ENCODE measurements at regions not wholly inside any gene's neighbourhood (a gene's known extent, or its start where the extent isn't known, plus 50 kb on each side); places are given as distances from the start of the nearest gene placed in this dataset.

GRCh38 chr21:35908311-35909078, 151.8 kb downstream of the SETD4 start (continued):
- TF ChIP-seq, protein P1, sequence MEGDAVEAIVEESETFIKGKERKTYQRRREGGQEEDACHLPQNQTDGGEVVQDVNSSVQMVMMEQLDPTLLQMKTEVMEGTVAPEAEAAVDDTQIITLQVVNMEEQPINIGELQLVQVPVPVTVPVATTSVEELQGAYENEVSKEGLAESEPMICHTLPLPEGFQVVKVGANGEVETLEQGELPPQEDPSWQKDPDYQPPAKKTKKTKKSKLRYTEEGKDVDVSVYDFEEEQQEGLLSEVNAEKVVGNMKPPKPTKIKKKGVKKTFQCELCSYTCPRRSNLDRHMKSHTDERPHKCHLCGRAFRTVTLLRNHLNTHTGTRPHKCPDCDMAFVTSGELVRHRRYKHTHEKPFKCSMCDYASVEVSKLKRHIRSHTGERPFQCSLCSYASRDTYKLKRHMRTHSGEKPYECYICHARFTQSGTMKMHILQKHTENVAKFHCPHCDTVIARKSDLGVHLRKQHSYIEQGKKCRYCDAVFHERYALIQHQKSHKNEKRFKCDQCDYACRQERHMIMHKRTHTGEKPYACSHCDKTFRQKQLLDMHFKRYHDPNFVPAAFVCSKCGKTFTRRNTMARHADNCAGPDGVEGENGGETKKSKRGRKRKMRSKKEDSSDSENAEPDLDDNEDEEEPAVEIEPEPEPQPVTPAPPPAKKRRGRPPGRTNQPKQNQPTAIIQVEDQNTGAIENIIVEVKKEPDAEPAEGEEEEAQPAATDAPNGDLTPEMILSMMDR (IDR thresholded peaks at IDR 0.05), result no peak
- TF ChIP-seq GATA2 (CRISPR knock-in tag; IDR thresholded peaks at IDR 0.05) (no peak), EZH2phosphoT487 (IDR thresholded peaks at IDR 0.05; ENCODE audit: borderline replicate concordance, low read depth) (no peak), NRF1 (IDR thresholded peaks at IDR 0.05; ENCODE audit: low read depth, low read length) (no peak), RXRA (IDR thresholded peaks at IDR 0.05; ENCODE audit: borderline replicate concordance, low read depth) (no peak)

DNA sequence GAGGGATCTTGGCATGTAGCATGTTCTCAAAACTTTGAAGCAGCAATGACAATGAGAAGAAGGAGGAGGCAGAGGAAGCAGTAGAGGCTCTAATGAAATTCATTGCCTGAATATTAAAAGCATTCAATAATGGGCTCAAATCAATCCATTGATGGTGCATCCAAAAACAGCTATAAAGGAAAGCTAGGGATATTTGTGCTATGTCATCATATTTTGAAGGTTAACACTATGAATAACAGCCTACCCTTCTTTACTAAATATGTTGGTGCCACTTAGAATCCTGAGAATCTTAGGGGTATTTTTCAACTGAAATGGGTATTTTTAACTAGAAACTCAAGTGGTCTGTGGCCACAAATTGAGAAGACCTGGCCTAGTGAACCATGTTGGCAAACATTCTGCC, 153.7 kb downstream of the SETD4 start:
- ChIA-PET POLR2A (no interaction called here), CTCF (interaction anchor here (1.4 kb wide), 1 partner anchor 10 kb away, joined by 3 read pairs; no protein-coding TSS in a partner anchor)
- H3K9me2 ChIP-seq, result no peaks in the 10 kb centered on the region
- 0 out of 2 replicates have a peak, but pooled peaks cover 5% of the 10 kb centered on the region for H3K9me3 ChIP-seq
- no peak overlapping the region for H3K4me2 ChIP-seq
- no peaks in the 10 kb centered on the region for H3K79me2 ChIP-seq (ENCODE audit: insufficient read depth)
- no peak overlapping the region for H3K9ac ChIP-seq
- H3K36me3 ChIP-seq (replicated peaks in 1 of 2; ENCODE audit: control insufficient read depth in 1 of 2, insufficient read depth in 2 of 2, low read length in 1 of 2), result no peaks in the 10 kb centered on the region
- H3K27me3 ChIP-seq (ENCODE audit: insufficient read depth), result no peaks in the 10 kb centered on the region
- H4K20me1 ChIP-seq (ENCODE audit: insufficient read depth), result no peaks in the 10 kb centered on the region
- no peak for DNase-seq
- H3F3A ChIP-seq (replicated peaks; ENCODE audit: insufficient read depth), result no peaks in the 10 kb centered on the region
- H3K27ac ChIP-seq (ENCODE audit: low read depth in 2 of 2, low read length in 1 of 2), result no peak overlapping the region
- no peak overlapping the region for H3K4me3 ChIP-seq (ENCODE audit: low read depth in 2 of 2, low read length in 1 of 2)
- no peak overlapping the region for H2AFZ ChIP-seq (ENCODE audit: low read depth)
- H3K4me1 ChIP-seq (ENCODE audit: control insufficient read depth in 1 of 2, insufficient read depth in 2 of 2, low read depth in 1 of 2, low read length in 1 of 2), result no peaks in the 10 kb centered on the region
- no peak for TF ChIP-seq SMC3 (IDR thresholded peaks at IDR 0.05; ENCODE audit: low read depth, low read length)
- TF ChIP-seq, protein P1 (IDR thresholded peaks at IDR 0.05), result no peak
- TF ChIP-seq JUND (IDR thresholded peaks at IDR 0.05), result no peak
- TF ChIP-seq, protein P2, sequence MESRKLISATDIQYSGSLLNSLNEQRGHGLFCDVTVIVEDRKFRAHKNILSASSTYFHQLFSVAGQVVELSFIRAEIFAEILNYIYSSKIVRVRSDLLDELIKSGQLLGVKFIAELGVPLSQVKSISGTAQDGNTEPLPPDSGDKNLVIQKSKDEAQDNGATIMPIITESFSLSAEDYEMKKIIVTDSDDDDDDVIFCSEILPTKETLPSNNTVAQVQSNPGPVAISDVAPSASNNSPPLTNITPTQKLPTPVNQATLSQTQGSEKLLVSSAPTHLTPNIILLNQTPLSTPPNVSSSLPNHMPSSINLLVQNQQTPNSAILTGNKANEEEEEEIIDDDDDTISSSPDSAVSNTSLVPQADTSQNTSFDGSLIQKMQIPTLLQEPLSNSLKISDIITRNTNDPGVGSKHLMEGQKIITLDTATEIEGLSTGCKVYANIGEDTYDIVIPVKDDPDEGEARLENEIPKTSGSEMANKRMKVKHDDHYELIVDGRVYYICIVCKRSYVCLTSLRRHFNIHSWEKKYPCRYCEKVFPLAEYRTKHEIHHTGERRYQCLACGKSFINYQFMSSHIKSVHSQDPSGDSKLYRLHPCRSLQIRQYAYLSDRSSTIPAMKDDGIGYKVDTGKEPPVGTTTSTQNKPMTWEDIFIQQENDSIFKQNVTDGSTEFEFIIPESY (IDR thresholded peaks at IDR 0.05; ENCODE audit: borderline replicate concordance, low read depth), result no peak
- no peak for TF ChIP-seq USF1 (IDR thresholded peaks at IDR 0.05; ENCODE audit: borderline replicate concordance, low read depth)
- TF ChIP-seq GABPA (IDR thresholded peaks at IDR 0.05; ENCODE audit: low read depth), result no peak
- TF ChIP-seq POLR2AphosphoS5 (IDR thresholded peaks at IDR 0.05; ENCODE audit: low read depth, low read length), result no peak
- TF ChIP-seq IRF3 (IDR thresholded peaks at IDR 0.05; ENCODE audit: low read depth, low read length), result no peak
- no peak for TF ChIP-seq NRF1 (IDR thresholded peaks at IDR 0.05; ENCODE audit: low read depth, low read length)
- TF ChIP-seq FOXM1 (IDR thresholded peaks at IDR 0.05; ENCODE audit: low read depth), result no peak
- TF ChIP-seq, protein P3, sequence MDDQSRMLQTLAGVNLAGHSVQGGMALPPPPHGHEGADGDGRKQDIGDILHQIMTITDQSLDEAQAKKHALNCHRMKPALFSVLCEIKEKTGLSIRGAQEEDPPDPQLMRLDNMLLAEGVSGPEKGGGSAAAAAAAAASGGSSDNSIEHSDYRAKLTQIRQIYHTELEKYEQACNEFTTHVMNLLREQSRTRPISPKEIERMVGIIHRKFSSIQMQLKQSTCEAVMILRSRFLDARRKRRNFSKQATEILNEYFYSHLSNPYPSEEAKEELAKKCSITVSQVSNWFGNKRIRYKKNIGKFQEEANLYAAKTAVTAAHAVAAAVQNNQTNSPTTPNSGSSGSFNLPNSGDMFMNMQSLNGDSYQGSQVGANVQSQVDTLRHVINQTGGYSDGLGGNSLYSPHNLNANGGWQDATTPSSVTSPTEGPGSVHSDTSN (IDR thresholded peaks at IDR 0.05), result no peak
- TF ChIP-seq YY1 (IDR thresholded peaks at IDR 0.05; ENCODE audit: low read depth), result no peak
- TF ChIP-seq EP300 (IDR thresholded peaks at IDR 0.05; ENCODE audit: borderline replicate concordance in 1 of 2, low read depth in 1 of 2, low read length in 1 of 2), result no peak
- TF ChIP-seq EZH2phosphoT487 (IDR thresholded peaks at IDR 0.05; ENCODE audit: borderline replicate concordance, low read depth), result no peak

Measured in SK-N-SH (cell line).